HFF-Myc (cell line): ENCODE measurements at regions not wholly inside any gene's neighbourhood (a gene's known extent, or its start where the extent isn't known, plus 50 kb on each side); places are given as distances from the start of the nearest gene placed in this dataset.
"Not testable (repeated sequence)": the region's sequence is repeated elsewhere in the genome, so short reads cannot be mapped to it uniquely, and the experiment has no call there.

Experiments
- DNase-seq: peaks from one replicate; pipeline ENCODE4 v3.0.0-alpha.2; 2011; ENCODE audit warnings: low read depth; ENCODE audit errors: extremely low read depth
- H3K4me3 ChIP-seq: replicated peaks from 2 replicates; pipeline ENCODE4 v1.5.1; 2011; ENCODE audit warnings: low read depth, mild to moderate bottlenecking, control low read depth, low read length
- TF ChIP-seq, protein P1 (sequence below): IDR thresholded peaks from 2 replicates; pipeline ENCODE4 v1.5.1; 2012; ENCODE audit warnings: mild to moderate bottlenecking, low read depth, low read length, control low read depth; ENCODE audit errors: missing control alignments

DNA sequence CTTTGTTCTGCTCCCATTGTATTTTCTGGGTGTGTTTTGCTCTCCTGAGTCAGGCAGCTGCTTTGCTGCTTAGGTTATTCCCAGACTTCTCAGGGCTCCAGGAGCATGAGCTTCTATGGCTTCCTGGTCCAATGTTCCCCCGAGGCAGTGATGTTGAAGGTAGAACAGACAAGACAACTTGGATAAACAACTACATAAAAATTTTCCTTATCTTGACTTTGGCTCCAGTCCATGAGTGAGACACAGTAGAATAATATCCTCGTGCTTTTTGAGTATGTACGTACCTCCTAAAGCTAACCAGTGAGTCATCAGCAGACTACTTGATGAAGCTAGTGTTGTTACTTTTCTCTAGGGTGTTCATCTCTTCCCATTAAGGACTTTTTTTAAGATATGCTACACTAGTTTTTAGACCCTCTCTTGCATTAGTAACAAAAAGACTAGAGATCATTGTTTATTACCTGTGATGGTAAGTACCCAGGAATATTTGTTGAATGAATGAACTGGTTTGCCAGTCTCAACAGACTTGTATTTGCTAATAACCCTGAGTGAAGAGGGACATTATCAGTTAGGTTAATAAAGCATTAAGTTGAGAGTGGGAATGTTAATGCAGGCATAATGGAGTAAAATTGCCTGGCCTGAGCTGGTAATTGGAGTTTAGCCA is 131.9 kb downstream of the FHIP1A start:
- TF ChIP-seq, protein P1, sequence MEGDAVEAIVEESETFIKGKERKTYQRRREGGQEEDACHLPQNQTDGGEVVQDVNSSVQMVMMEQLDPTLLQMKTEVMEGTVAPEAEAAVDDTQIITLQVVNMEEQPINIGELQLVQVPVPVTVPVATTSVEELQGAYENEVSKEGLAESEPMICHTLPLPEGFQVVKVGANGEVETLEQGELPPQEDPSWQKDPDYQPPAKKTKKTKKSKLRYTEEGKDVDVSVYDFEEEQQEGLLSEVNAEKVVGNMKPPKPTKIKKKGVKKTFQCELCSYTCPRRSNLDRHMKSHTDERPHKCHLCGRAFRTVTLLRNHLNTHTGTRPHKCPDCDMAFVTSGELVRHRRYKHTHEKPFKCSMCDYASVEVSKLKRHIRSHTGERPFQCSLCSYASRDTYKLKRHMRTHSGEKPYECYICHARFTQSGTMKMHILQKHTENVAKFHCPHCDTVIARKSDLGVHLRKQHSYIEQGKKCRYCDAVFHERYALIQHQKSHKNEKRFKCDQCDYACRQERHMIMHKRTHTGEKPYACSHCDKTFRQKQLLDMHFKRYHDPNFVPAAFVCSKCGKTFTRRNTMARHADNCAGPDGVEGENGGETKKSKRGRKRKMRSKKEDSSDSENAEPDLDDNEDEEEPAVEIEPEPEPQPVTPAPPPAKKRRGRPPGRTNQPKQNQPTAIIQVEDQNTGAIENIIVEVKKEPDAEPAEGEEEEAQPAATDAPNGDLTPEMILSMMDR, result no peak
- H3K4me3 ChIP-seq, result no peak overlapping the region
- DNase-seq, result peak; percentile 60

DNA sequence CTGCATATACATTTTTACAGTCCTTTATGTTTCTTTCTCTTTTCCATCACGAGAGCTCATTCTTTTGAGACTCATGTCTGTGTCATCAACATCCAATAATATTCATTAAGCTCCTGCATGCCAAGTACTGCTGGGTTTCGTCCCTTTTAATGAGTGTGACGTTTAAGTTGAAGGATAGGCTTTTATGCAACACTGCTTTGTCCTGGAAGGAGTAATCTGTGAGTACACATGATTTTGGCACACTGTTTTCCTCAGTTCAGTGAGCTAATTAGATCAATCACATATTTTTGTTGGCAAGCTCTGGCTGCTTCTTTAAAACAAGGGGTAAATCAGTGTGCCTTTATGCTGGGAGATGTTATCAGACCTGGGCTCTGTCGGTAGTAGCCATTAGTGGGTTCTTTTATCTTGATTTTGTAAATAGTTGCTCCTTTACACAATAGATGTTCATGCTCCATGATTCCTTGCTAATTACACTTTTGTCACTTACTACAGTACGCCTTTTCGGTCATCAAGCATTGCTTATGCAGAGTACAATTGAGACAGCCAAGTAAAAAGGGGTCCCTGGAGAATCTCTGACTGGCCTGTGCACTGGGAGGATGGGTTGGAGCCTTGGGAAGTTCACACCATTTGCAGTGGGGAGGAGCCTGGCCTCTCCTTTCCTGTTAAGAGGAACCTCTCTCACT is 132.6 kb downstream of the FHIP1A start:
- DNase-seq, result peak; percentile 12
- TF ChIP-seq, protein P1, result no peak

DNA sequence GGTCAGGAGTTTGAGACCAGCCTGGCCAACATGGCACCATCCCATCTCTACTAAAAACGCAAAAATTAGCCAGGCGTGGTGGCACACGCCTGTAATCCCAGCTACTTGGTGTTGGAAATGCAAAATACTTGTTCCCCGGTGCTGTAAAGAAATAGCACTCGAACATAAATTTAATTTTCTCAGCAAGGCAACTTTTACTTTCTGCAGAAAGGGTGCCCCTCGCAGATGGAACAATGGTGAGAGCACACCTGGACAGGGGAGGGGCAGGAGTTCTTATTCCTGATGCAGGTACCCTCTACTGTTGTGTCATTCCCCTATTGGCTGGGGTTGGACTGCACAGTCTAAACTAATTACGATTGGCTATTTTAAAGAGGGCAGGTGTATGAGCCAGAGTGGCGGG is 139.7 kb downstream of the FHIP1A start:
- DNase-seq, result no peak
- TF ChIP-seq, protein P1, result no peak
- H3K4me3 ChIP-seq, result no peak overlapping the region

More for the DNA sequence above, 132.6 kb downstream of the FHIP1A start:
- H3K4me3 ChIP-seq, result no peak overlapping the region

DNA sequence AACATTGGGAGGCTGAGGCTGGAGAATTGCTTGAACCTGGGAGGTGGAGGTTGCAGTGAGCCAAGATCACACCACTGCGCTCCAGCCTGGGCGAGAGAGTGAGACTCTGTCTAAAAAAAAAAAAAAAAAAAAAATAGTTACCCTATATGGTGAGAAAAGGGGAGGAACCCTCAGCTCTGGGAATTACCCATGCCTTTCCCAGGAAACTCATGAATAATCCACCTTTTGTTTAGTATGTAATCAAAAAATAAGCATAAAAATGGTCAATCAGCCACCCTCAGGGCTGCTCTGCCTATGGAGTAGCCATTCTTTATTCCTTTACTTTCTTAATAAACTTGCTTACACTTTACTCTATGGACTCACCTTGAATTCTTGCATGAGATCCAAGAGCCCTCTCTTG is 140.4 kb downstream of the FHIP1A start:
- H3K4me3 ChIP-seq, DNase-seq: not testable (repeated sequence)

DNA sequence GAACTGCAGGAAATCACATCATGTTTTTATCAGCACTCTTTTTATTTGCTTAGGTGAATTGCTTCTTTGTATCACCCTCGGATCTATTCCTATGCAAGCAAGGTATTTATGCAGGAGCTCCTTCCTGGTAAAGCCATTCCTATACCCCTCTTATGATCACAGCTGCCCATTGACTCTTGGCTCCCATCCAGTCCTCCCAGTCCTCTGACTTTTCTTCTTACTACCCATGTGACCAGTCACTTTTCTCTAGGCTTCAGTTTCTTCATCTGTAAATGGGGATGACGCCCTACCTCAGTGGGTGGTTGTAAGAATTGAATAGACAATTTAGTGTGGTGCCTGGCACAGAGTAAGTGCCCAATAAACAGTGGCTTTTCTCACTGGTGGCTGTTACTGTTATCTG is 144.9 kb downstream of the FHIP1A start:
- no peak overlapping the region for H3K4me3 ChIP-seq
- TF ChIP-seq, protein P1, result no peak
- DNase-seq, result no peak

DNA sequence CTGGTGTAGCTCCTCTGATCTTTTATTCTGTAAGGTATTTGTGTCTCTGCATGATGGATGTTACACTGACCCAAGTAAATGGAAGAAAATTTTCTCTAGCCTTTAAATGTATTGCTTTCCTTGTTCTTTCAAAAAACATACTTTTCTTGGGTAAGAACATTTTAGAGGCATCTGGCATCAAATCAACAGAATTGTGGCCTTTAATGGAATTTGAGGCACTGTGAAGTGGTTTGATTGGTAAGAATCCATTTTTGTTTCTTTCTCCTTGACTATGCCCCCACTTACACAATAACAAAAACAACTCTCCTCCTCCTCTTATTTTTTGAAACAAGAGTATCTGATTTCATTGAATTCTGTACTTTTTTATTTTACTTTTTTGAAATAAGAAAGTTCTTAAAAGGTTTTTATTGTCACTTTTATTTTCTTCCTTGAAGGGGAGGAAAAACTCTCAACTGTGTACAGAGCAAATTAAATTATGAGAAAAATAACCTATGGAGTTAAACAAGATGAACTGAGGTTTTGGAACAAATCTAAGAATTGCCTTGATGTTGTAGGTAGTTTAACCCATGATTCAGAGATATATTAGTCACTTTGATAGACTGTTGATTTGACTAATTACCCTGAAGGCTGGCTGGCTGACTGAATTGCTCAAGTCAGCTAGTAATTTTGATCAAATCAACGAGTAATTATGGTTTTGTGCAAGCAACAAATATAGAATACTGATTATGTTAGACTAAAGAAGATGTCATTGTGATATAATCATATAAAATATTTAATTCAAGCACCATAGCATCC is 146.4 kb downstream of the FHIP1A start:
- no peak for DNase-seq
- TF ChIP-seq, protein P1, result no peak
- H3K4me3 ChIP-seq, result no peak overlapping the region

DNA sequence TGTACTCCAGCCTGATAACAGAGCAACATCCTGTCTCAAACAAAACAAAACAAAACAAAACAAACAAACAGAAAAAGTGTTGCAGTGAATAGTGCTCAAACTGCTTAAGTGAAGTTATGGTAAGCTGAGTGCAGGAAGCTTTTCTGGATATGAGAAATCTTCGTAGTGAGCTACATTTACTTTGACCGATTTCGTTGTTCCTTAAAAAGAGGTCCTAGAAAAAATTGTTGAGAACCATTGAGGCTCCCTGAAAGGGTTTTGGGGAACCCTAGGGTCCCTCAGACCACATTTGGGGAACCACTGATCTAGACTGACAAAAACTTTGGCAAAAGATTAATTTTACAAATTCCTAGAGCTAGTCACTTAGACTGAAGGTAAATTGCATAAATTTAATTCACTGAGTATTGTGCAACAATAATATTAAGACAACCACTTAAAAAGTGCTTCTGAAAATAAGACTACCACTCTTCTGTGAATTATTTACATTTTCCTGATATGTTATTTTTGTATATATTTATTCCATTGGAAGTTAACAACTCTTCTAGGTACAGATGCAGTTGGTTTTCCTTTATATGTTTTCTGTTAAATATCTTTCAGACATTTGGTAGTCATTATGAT is 149.6 kb downstream of the FHIP1A start:
- no peak overlapping the region for H3K4me3 ChIP-seq
- no peak for DNase-seq
- TF ChIP-seq, protein P1, result no peak
